ENCODE measurements at regions not wholly inside any gene's neighbourhood (a gene's known extent, or its start where the extent isn't known, plus 50 kb on each side); places are given as distances from the start of the nearest gene placed in this dataset.

- no peak for DNase-seq (ENCODE audit: low read depth, low spot score)
- Histone ChIP-seq H3K4me3 (ENCODE audit: insufficient read length, low read depth) (no peak overlapping the region), H3K4me1 (ENCODE audit: insufficient read depth, insufficient read length) (no peaks in the 10 kb centered on the region), H3K9ac (ENCODE audit: insufficient read length, low read depth) (no peak overlapping the region), H3K27me3 (ENCODE audit: insufficient read depth, insufficient read length) (no peaks in the 10 kb centered on the region), H3K9me3 (ENCODE audit: insufficient read depth, low read length) (peaks cover 2% of the 10 kb centered on the region), H3K36me3 (ENCODE audit: insufficient read depth, insufficient read length, low read length) (no peaks in the 10 kb centered on the region)
- TF ChIP-seq ZNF274 (IDR thresholded peaks at IDR 0.05; ENCODE audit: low read depth, low read length) (no peak), SUZ12 (IDR thresholded peaks at IDR 0.05; ENCODE audit: extremely low read depth, insufficient read depth, insufficient read length) (no peak), YY1 (IDR thresholded peaks at IDR 0.05; ENCODE audit: insufficient read depth, insufficient read length) (no peak)
Measured at GRCh38 chr1:63238721-63239120, 83.6 kb upstream of the FOXD3 start.

GRCh38 chr1:63245186-63245585 is 77.2 kb upstream of the FOXD3 start:
- Histone ChIP-seq H3K9ac (ENCODE audit: insufficient read length, low read depth) (no peak overlapping the region), H3K36me3 (ENCODE audit: insufficient read depth, insufficient read length, low read length) (no peaks in the 10 kb centered on the region), H3K4me3 (ENCODE audit: insufficient read length, low read depth) (no peak overlapping the region), H3K4me1 (ENCODE audit: insufficient read depth, insufficient read length) (no peaks in the 10 kb centered on the region), H3K27me3 (ENCODE audit: insufficient read depth, insufficient read length) (no peaks in the 10 kb centered on the region), H3K9me3 (ENCODE audit: insufficient read depth, low read length) (no peaks in the 10 kb centered on the region)
- TF ChIP-seq SUZ12 (IDR thresholded peaks at IDR 0.05; ENCODE audit: extremely low read depth, insufficient read depth, insufficient read length): no peak
- TF ChIP-seq YY1 (IDR thresholded peaks at IDR 0.05; ENCODE audit: insufficient read depth, insufficient read length): no peak
- TF ChIP-seq ZNF274 (IDR thresholded peaks at IDR 0.05; ENCODE audit: low read depth, low read length): no peak
- DNase-seq (ENCODE audit: low read depth, low spot score): no peak

- Histone ChIP-seq H3K27me3 (ENCODE audit: insufficient read depth, insufficient read length) (no peaks in the 10 kb centered on the region), H3K4me3 (ENCODE audit: insufficient read length, low read depth) (no peak overlapping the region), H3K36me3 (ENCODE audit: insufficient read depth, insufficient read length, low read length) (no peaks in the 10 kb centered on the region), H3K9ac (ENCODE audit: insufficient read length, low read depth) (no peak overlapping the region), H3K9me3 (ENCODE audit: insufficient read depth, low read length) (no peaks in the 10 kb centered on the region), H3K4me1 (ENCODE audit: insufficient read depth, insufficient read length) (no peaks in the 10 kb centered on the region)
- TF ChIP-seq YY1 (IDR thresholded peaks at IDR 0.05; ENCODE audit: insufficient read depth, insufficient read length) (no peak), SUZ12 (IDR thresholded peaks at IDR 0.05; ENCODE audit: extremely low read depth, insufficient read depth, insufficient read length) (no peak), ZNF274 (IDR thresholded peaks at IDR 0.05; ENCODE audit: low read depth, low read length) (no peak)
- DNase-seq (ENCODE audit: low read depth, low spot score): no peak
Measured at GRCh38 chr1:63248216-63248615, 74.2 kb upstream of the FOXD3 start.

GRCh38 chr1:63255153-63255552 is 67.2 kb upstream of the FOXD3 start:
- H3K4me3 ChIP-seq (ENCODE audit: insufficient read length, low read depth): no peak overlapping the region
- no peak overlapping the region for H3K9ac ChIP-seq (ENCODE audit: insufficient read length, low read depth)
- DNase-seq (ENCODE audit: low read depth, low spot score): no peak
- H3K4me1 ChIP-seq (ENCODE audit: insufficient read depth, insufficient read length): no peaks in the 10 kb centered on the region
- no peaks in the 10 kb centered on the region for H3K9me3 ChIP-seq (ENCODE audit: insufficient read depth, low read length)
- no peaks in the 10 kb centered on the region for H3K27me3 ChIP-seq (ENCODE audit: insufficient read depth, insufficient read length)
- TF ChIP-seq YY1 (IDR thresholded peaks at IDR 0.05; ENCODE audit: insufficient read depth, insufficient read length) (no peak), ZNF274 (IDR thresholded peaks at IDR 0.05; ENCODE audit: low read depth, low read length) (no peak), SUZ12 (IDR thresholded peaks at IDR 0.05; ENCODE audit: extremely low read depth, insufficient read depth, insufficient read length) (no peak)
- H3K36me3 ChIP-seq (ENCODE audit: insufficient read depth, insufficient read length, low read length): no peaks in the 10 kb centered on the region

GRCh38 chr1:63261736-63262458 is 60.5 kb upstream of the FOXD3 start:
- DNase-seq (ENCODE audit: low read depth, low spot score): no peak
- Histone ChIP-seq H3K27me3 (ENCODE audit: insufficient read depth, insufficient read length) (no peaks in the 10 kb centered on the region), H3K4me3 (ENCODE audit: insufficient read length, low read depth) (no peak overlapping the region), H3K9ac (ENCODE audit: insufficient read length, low read depth) (no peak overlapping the region), H3K36me3 (ENCODE audit: insufficient read depth, insufficient read length, low read length) (no peaks in the 10 kb centered on the region), H3K4me1 (ENCODE audit: insufficient read depth, insufficient read length) (no peaks in the 10 kb centered on the region), H3K9me3 (ENCODE audit: insufficient read depth, low read length) (no peaks in the 10 kb centered on the region)
- no peak for TF ChIP-seq ZNF274 (IDR thresholded peaks at IDR 0.05; ENCODE audit: low read depth, low read length)
- TF ChIP-seq YY1 (IDR thresholded peaks at IDR 0.05; ENCODE audit: insufficient read depth, insufficient read length): no peak
- no peak for TF ChIP-seq SUZ12 (IDR thresholded peaks at IDR 0.05; ENCODE audit: extremely low read depth, insufficient read depth, insufficient read length)

- no peaks in the 10 kb centered on the region for H3K4me1 ChIP-seq (ENCODE audit: insufficient read depth, insufficient read length)
- no peak for DNase-seq (ENCODE audit: low read depth, low spot score)
- H3K9ac ChIP-seq (ENCODE audit: insufficient read length, low read depth): no peak overlapping the region
- H3K36me3 ChIP-seq (ENCODE audit: insufficient read depth, insufficient read length, low read length): no peaks in the 10 kb centered on the region
- H3K9me3 ChIP-seq (ENCODE audit: insufficient read depth, low read length): no peaks in the 10 kb centered on the region
- H3K4me3 ChIP-seq (ENCODE audit: insufficient read length, low read depth): no peak overlapping the region
- TF ChIP-seq YY1 (IDR thresholded peaks at IDR 0.05; ENCODE audit: insufficient read depth, insufficient read length): no peak
- no peak for TF ChIP-seq SUZ12 (IDR thresholded peaks at IDR 0.05; ENCODE audit: extremely low read depth, insufficient read depth, insufficient read length)
- TF ChIP-seq ZNF274 (IDR thresholded peaks at IDR 0.05; ENCODE audit: low read depth, low read length): no peak
- no peaks in the 10 kb centered on the region for H3K27me3 ChIP-seq (ENCODE audit: insufficient read depth, insufficient read length)
Measured at GRCh38 chr1:63262459-63262770, 60.0 kb upstream of the FOXD3 start.

- Histone ChIP-seq H3K9ac (ENCODE audit: insufficient read length, low read depth) (no peak overlapping the region), H3K27me3 (ENCODE audit: insufficient read depth, insufficient read length) (no peaks in the 10 kb centered on the region), H3K9me3 (ENCODE audit: insufficient read depth, low read length) (no peaks in the 10 kb centered on the region), H3K4me1 (ENCODE audit: insufficient read depth, insufficient read length) (no peaks in the 10 kb centered on the region), H3K36me3 (ENCODE audit: insufficient read depth, insufficient read length, low read length) (no peaks in the 10 kb centered on the region), H3K4me3 (ENCODE audit: insufficient read length, low read depth) (no peak overlapping the region)
- DNase-seq (ENCODE audit: low read depth, low spot score): no peak
- TF ChIP-seq ZNF274 (IDR thresholded peaks at IDR 0.05; ENCODE audit: low read depth, low read length) (no peak), YY1 (IDR thresholded peaks at IDR 0.05; ENCODE audit: insufficient read depth, insufficient read length) (no peak), SUZ12 (IDR thresholded peaks at IDR 0.05; ENCODE audit: extremely low read depth, insufficient read depth, insufficient read length) (no peak)
Measured at GRCh38 chr1:63264161-63264560, 58.2 kb upstream of the FOXD3 start.

All from NT2/D1 (cell line).